NCI-H2196 (cell line): ENCODE measurements at regions not wholly inside any gene's neighbourhood (a gene's known extent, or its start where the extent isn't known, plus 50 kb on each side); places are given as distances from the start of the nearest gene placed in this dataset.

Source experiments
- DNase-seq: peaks from one replicate; lab custom pipeline; 2025; ENCODE audit not compliant: unreplicated experiment; lab: John Stamatoyannopoulos, UW

GRCh38 chr5:124238350-124238749, 508.1 kb downstream of the ZNF608 start:
- DNase-seq = no peak

- DNase-seq = no peak
These were observed 509.2 kb downstream of the ZNF608 start for GRCh38 chr5:124237206-124237695.

DNA sequence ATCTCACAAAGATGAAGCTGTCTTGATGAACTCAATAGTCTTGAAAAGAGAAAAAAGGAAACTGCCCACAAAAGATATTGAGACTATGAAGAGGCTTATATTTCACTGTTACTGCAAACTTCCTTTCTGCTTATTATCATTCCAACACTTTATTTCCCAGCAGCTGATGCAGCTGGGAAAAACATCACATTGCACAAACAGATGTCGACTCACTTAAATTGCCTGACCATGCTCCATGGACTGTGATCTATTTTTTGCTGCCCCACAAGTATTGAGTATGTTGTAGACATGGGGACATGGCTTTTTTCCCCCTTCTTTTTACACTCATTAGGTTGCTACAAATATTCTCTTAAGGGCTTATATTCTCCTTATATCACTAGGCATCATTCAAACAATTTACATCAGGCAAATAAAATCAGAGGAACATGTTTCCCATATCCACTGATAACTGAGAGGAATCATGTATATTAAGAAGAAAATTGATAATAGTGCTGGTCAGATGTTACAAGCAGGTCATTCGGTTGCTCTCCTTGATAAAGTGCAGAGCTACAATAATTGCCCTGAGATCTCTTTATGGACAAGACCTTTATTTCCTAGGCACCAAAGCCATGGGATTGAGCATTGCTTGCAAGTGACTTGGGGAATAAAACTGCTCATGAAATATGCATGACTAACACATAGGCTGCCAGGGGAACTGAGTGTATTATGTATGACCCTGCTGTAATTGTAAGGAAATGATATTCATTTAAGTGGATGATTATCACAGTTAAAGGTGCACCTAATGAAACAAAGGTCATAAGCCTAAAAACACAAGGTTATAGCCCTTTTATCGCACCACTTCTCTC, 509.9 kb downstream of the ZNF608 start:
- DNase-seq = no peak

GRCh38 chr5:124235576-124235975, 510.9 kb downstream of the ZNF608 start:
- DNase-seq = no peak

DNA sequence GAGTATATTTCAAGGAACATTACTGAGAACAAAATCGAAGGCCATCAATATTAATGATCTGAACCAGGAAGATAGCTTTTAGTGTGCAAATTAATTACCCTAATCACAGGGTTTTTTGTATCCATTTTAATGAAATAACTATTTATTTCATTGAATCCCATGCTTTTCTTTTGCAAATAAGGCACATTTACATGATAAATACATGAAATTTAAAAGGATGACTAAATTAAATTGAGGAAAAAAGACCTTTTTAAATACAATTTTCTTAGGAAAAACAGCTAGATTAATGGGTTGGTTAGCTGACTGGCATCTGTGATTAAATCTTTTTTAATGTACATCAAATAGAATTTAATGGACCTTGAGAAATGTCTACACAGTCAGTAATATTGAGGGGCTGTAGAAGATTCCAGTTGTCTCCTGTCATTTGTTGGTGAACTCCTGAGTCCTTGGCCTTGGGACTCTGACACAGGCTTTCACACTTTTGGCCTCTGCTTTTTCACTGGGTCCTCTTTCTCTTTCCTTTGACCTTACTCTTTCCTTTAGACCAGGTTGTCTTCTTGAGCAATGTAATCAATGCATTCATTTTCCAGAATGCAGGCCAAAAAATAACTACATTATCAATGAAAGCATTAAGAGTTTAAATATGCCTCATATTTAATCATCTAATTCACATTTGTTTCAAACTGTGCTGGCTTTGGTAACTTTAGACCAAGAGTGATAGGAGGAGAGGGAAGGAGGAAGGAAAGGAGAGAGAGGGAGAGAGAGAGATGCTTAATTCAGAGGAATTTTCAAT, 511.5 kb downstream of the ZNF608 start:
- DNase-seq = no peak

DNA sequence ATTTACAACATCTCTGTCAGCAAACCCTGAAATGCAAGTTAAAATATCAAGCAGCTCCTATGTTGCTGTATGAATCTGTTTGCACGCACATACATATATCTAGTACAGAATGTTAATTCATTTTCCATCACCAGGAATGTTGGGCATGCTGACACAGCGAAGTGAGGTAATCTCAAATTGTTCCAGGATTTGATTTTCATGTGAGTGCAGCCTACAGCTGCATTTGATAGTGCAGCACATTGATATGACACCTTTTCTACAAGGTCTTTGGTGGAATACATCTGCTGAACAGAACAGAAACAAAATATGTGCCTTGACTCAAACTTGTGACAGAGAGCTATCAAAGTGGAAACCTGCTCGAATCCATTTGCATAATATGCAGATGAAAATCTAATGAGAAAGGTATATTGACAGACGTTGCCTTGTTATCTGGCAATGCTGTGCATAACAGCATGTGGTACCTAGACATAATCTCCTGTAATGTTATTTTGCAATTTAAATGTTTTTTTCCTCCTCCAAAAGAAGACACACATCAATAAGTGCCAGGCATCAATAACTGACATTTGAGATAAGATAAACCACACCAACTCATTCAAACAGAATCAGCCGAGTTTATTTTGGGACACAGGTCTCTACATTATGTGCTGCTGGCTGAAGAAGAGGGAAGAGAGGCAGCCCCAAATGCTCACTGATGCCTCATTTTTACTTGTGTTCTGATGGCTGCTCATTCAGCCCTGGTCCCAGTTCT, 512.2 kb downstream of the ZNF608 start:
- DNase-seq = no peak

DNA sequence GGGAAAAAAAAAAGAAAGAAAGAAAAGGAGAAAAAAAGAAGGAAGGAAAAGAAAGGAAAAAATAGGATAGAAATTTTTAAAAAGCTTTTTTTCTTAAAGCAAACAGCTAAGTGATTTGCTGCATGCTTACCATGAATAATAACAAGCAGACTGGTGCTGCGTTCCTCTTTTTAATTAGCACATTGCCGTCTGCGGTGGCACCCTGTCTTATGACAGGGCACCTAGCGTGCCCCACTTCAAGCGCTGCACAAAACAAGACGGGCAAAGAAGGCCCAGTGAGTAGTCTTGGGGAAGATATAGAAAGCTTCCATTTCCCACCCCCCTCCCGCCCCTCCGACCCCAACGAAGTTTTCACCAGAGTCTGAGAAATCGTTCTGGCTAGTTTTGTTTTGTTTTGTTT, 513.9 kb downstream of the ZNF608 start:
- no peak for DNase-seq

GRCh38 chr5:124231802-124232201, 514.6 kb downstream of the ZNF608 start:
- DNase-seq = no peak

- no peak for DNase-seq
These were observed 515.2 kb downstream of the ZNF608 start for GRCh38 chr5:124231230-124231629.

DNA sequence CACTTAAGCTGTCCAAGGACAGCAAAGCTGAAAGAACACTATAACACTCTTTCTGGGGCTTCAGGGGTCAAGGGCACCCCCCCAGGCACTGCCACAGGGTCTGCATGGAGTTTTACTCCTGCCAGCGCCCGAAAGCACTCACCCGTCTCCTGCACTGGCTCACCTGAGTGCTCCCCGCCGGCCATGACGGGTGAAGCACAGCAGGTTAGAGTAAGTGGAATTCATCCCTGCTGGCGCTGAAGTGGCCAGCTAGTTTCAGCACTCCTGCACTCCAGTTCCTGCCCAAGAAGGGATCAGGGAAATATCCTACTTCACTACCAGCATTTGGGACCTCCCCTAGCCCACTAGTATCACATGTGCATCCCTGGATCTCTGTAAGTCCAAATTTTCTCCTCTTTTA, 516.0 kb downstream of the ZNF608 start:
- DNase-seq = no peak

- no peak for DNase-seq
These were observed 517.1 kb downstream of the ZNF608 start for GRCh38 chr5:124229352-124229751.

DNA sequence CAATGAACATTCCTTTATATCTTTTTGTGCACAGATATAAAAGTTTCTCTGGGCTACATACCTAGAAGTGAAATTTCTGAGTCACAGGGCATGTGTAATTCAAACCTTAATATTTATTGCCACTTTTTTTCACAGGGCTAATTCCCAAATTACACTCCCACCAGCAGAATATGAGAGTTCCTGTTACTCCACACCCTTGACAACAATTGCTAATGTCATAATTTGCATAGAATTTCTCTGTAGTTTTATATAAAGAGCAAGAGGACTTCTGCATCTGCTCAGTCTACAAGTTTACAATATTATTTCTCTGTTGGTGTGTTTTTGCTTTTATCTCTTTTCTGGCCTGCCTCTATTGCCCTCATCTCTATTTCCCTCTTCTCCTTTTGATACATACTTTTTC, 518.5 kb downstream of the ZNF608 start:
- no peak for DNase-seq

DNA sequence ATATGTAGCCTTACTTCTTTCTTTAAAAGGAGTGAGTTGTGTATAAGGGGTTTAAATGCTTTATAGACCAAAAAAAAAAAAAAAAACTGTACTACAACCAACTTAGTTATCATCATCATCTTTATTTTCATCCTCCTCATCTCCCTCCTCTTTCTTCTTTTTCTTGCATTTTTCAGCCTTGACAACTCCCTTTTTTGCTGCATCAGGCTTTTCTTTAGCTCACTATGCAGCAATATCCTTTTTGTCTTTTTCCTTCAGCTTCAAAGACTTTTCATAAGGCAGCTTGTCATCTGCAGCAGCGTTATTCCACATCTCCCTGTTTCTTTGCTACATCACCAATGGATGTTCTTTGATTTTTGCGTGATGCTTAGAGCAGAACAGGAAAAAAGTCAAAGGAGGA, 526.0 kb downstream of the ZNF608 start:
- no peak for DNase-seq

- no peak for DNase-seq
These were observed 533.5 kb downstream of the ZNF608 start for GRCh38 chr5:124212934-124213333.

DNA sequence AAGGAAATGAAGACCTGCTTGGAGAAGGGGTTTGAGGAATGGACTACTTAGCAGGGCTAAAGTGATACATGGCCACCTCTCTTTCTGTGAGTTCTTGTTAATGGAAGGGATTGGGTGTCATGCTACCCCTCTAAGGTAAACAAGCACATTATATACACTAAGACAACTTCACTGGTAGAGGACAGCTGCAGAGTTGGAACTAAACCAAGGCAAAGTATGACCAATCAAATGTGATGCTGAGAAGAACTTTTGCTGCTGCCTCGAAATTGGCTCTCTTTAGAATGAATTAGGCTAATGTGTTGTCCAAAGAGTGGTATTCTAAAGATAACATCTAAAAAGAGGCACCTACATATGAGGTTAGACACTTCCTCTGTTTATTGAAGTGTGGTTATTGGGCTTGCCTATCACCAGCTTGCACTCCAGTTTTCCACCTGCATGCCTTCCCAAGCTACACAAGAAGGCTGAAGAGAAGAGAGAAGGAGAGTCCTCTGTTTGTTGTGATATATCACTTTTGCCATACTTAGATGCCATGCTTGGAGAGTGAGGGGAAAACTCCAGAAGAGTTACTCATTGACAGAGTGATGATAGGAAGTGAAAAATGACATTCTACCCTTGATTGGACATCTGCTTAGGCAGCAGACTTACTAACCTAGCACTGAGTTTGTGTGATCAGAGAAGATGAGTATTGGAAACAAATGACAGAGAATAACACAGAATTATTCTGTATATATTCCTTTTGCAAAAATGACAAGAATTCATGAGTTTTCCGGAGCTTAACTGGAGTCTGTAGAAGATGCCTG, 536.1 kb downstream of the ZNF608 start:
- no peak for DNase-seq

DNA sequence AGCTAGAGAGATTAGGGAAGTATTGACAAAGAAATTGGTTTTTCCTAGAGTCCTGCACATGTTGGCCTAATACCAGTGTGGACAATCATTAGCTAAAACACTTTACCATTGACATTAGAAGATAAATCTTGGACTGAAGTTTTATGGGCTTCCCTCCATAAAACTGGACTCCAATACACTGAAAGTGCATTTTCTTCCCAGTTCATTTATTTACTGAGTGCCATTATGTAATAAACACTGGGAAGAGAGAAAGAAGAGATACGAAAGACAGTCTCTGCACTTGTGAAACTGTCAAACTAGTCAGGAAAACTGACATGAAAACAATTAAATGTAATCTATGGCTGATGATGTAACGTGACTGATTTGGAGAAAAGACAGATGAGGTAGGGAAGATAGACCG, 539.3 kb downstream of the ZNF608 start:
- no peak for DNase-seq

DNA sequence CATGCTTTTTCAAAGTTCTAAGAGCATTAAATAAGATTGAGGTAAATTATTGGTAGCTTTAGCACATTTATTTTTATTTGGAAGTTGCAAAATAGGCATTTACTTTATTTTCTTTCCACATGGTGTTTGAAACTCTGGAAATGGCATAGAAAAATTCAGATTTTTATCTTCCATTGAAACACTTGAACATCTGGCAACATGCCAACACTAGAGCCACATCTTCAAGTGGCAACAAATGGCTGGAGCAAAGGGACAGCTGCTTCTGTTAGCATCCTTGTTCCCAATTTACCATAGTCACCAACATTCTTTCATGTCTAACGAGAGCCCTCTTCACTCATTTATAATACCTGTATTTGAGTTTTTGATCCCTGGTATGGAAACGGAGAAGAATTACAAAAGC, 539.9 kb downstream of the ZNF608 start:
- DNase-seq = peak; percentile 28

- DNase-seq = no peak
These were observed 543.1 kb downstream of the ZNF608 start for GRCh38 chr5:124203303-124203702.

DNA sequence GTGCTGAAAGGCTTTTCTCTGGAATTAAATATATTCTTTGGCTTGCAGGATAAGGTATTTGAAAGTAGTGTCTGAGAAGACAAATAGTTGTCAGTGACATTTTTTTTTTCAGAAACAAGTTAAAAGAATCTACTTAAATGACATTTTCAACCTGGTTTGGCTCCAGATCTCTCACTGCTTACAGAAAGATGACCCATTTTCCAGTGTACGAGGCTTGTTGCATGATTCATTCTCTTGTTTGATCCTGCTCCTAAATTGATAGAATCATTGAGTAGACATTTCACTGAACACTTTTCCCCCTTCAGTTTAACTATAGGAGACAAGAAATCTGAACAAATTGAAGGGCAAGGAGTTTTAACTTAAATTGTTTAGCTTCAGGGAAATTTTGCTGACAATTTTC, 546.1 kb downstream of the ZNF608 start:
- DNase-seq = no peak

DNA sequence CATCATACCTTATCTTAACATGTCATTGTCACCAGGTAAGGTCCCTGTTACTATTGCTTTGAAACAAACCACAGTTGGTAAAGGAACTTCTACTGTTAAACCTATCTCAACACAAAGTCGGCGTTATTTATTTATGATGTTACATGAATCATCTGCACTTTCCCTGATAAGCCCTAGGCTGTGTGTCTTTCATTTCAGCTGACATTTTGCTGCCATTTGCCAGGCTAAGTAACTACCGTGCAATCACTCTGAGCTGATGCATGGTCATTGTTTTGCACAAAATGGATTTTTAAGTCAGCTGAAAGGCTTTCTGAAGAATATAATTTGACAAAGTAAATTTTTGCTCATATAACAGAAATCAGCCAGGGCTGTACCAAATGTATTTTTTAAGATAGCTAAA, 546.5 kb downstream of the ZNF608 start:
- DNase-seq = no peak

DNA sequence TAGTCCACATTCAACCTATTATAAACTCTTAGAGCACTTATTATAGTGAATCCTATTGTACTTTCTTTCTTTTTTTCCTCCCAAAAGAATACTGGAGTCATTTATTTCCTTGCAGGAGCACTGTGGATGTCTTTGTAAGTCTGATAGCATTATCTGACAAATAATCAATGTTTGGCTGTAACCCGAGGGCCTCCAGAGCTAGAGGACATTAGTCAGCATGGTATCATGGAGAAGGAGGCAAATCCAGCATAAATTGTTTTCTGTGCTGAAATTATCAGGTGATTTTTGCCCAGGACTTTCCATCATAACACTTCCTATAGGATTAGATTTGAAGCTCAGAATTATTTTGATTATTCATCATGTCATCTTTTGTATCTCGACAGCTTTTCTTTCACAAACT, 551.0 kb downstream of the ZNF608 start:
- DNase-seq = no peak
